Muscle layer of colon (tissue), 2 donors: ENCODE measurements at regions not wholly inside any gene's neighbourhood (a gene's known extent, or its start where the extent isn't known, plus 50 kb on each side); places are given as distances from the start of the nearest gene placed in this dataset.

Source experiments
- H3K27ac ChIP-seq: one replicate; pipeline ENCODE4 v1.7.0; 2013; ENCODE audit warnings: low read depth, mild to moderate bottlenecking, low read length, moderate library complexity
- H3K27me3 ChIP-seq, 2 donors: one replicate each; pipeline ENCODE4 v1.7.0; 2013; ENCODE audit warnings: low read length in 2 of 2, mild to moderate bottlenecking in 2 of 2; ENCODE audit not compliant: insufficient read depth in 2 of 2, control insufficient read depth in 1 of 2
- H3K36me3 ChIP-seq: one replicate; pipeline ENCODE4 v1.7.0; 2013; ENCODE audit warnings: mild to moderate bottlenecking, low read length; ENCODE audit not compliant: insufficient read depth
- H3K4me1 ChIP-seq: one replicate; pipeline ENCODE4 v1.7.0; 2013; ENCODE audit warnings: mild to moderate bottlenecking, low read length; ENCODE audit not compliant: insufficient read depth
- H3K4me3 ChIP-seq, 2 donors: one replicate each; pipeline ENCODE4 v1.7.0; 2013; ENCODE audit warnings: low read length in 2 of 2, low read depth in 1 of 2, mild to moderate bottlenecking in 1 of 2, moderate library complexity in 1 of 2
- H3K9ac ChIP-seq: one replicate; pipeline ENCODE4 v1.7.0; 2013; ENCODE audit warnings: low read length
- H3K9me3 ChIP-seq: one replicate; pipeline ENCODE4 v1.7.0; 2013; ENCODE audit warnings: mild to moderate bottlenecking, low read length
- donor health status: abdominal sarcoma.
- donor health status: Adenocarcinoma of cecum.

GRCh38 chr2:147351784-147352183, 493.0 kb upstream of the ACVR2A start:
- Histone ChIP-seq H3K4me1 (no peaks in the 10 kb centered on the region), H3K27ac (no peak overlapping the region), H3K27me3 (no peaks in the 10 kb centered on the region), H3K36me3 (no peaks in the 10 kb centered on the region), H3K9ac (no peak overlapping the region), H3K4me3 (no peak overlapping the region), H3K9me3 (no peaks in the 10 kb centered on the region)

GRCh38 chr2:147348931-147349555, 495.8 kb upstream of the ACVR2A start:
- H3K4me1 ChIP-seq, result no peaks in the 10 kb centered on the region
- no peaks in the 10 kb centered on the region for H3K36me3 ChIP-seq
- no peaks in the 10 kb centered on the region for H3K27me3 ChIP-seq
- peaks cover 6% of the 10 kb centered on the region for H3K9me3 ChIP-seq
- H3K9ac ChIP-seq, result no peak overlapping the region
- no peak overlapping the region for H3K27ac ChIP-seq
- no peak overlapping the region for H3K4me3 ChIP-seq

GRCh38 chr2:147346142-147346541, 498.7 kb upstream of the ACVR2A start:
- no peaks in the 10 kb centered on the region for H3K4me1 ChIP-seq
- H3K27me3 ChIP-seq, result no peaks in the 10 kb centered on the region
- H3K36me3 ChIP-seq, result no peaks in the 10 kb centered on the region
- H3K4me3 ChIP-seq, result no peak overlapping the region
- H3K9ac ChIP-seq, result no peak overlapping the region
- H3K9me3 ChIP-seq, result peaks cover 6% of the 10 kb centered on the region
- no peak overlapping the region for H3K27ac ChIP-seq

GRCh38 chr2:147345246-147345645, 499.6 kb upstream of the ACVR2A start:
- H3K9me3 ChIP-seq, result peaks cover 6% of the 10 kb centered on the region
- H3K36me3 ChIP-seq, result no peaks in the 10 kb centered on the region
- H3K27me3 ChIP-seq, result no peaks in the 10 kb centered on the region
- H3K4me1 ChIP-seq, result no peaks in the 10 kb centered on the region
- H3K9ac ChIP-seq, result no peak overlapping the region
- no peak overlapping the region for H3K4me3 ChIP-seq
- H3K27ac ChIP-seq, result no peak overlapping the region

GRCh38 chr2:147342329-147342728, 502.5 kb upstream of the ACVR2A start:
- H3K36me3 ChIP-seq, result no peaks in the 10 kb centered on the region
- no peak overlapping the region for H3K27ac ChIP-seq
- H3K4me3 ChIP-seq, result no peak overlapping the region
- H3K27me3 ChIP-seq, result no peaks in the 10 kb centered on the region
- H3K9ac ChIP-seq, result no peak overlapping the region
- H3K4me1 ChIP-seq, result no peaks in the 10 kb centered on the region
- H3K9me3 ChIP-seq, result peaks cover 6% of the 10 kb centered on the region

- Histone ChIP-seq H3K4me3 (no peak overlapping the region), H3K9me3 (no peaks in the 10 kb centered on the region), H3K4me1 (no peaks in the 10 kb centered on the region), H3K36me3 (no peaks in the 10 kb centered on the region), H3K9ac (no peak overlapping the region), H3K27ac (no peak overlapping the region), H3K27me3 (no peaks in the 10 kb centered on the region)
Observed at GRCh38 chr2:147331790-147332419, 512.9 kb upstream of the ACVR2A start.

GRCh38 chr2:147330925-147331324, 513.9 kb upstream of the ACVR2A start:
- Histone ChIP-seq H3K9ac (no peak overlapping the region), H3K4me3 (no peak overlapping the region), H3K27me3 (no peaks in the 10 kb centered on the region), H3K4me1 (no peaks in the 10 kb centered on the region), H3K27ac (no peak overlapping the region), H3K9me3 (no peaks in the 10 kb centered on the region), H3K36me3 (no peaks in the 10 kb centered on the region)

- Histone ChIP-seq H3K4me1 (no peaks in the 10 kb centered on the region), H3K9ac (no peak overlapping the region), H3K27me3 (no peaks in the 10 kb centered on the region), H3K4me3 (no peak overlapping the region), H3K9me3 (no peaks in the 10 kb centered on the region), H3K27ac (no peak overlapping the region), H3K36me3 (no peaks in the 10 kb centered on the region)
Observed at GRCh38 chr2:147327613-147328012, 517.2 kb upstream of the ACVR2A start.

- no peak overlapping the region for H3K4me3 ChIP-seq
- H3K27me3 ChIP-seq, result no peaks in the 10 kb centered on the region
- no peak overlapping the region for H3K27ac ChIP-seq
- no peak overlapping the region for H3K9ac ChIP-seq
- H3K4me1 ChIP-seq, result no peaks in the 10 kb centered on the region
- no peaks in the 10 kb centered on the region for H3K36me3 ChIP-seq
- no peaks in the 10 kb centered on the region for H3K9me3 ChIP-seq
Observed at GRCh38 chr2:147325990-147326389, 518.8 kb upstream of the ACVR2A start.

GRCh38 chr2:147320146-147320545, 524.7 kb upstream of the ACVR2A start:
- Histone ChIP-seq H3K36me3 (no peaks in the 10 kb centered on the region), H3K4me1 (no peaks in the 10 kb centered on the region), H3K27me3 (no peaks in the 10 kb centered on the region), H3K27ac (no peak overlapping the region), H3K9me3 (peaks cover 4% of the 10 kb centered on the region), H3K9ac (no peak overlapping the region), H3K4me3 (no peak overlapping the region)

- no peaks in the 10 kb centered on the region for H3K27me3 ChIP-seq
- no peak overlapping the region for H3K27ac ChIP-seq
- no peaks in the 10 kb centered on the region for H3K4me1 ChIP-seq
- no peaks in the 10 kb centered on the region for H3K9me3 ChIP-seq
- H3K36me3 ChIP-seq, result no peaks in the 10 kb centered on the region
- no peak overlapping the region for H3K4me3 ChIP-seq
- no peak overlapping the region for H3K9ac ChIP-seq
Observed at GRCh38 chr2:147311058-147311430, 533.8 kb upstream of the ACVR2A start.
